ENCODE measurements at regions not wholly inside any gene's neighbourhood (a gene's known extent, or its start where the extent isn't known, plus 50 kb on each side); places are given as distances from the start of the nearest gene placed in this dataset.
"Not testable (repeated sequence)": the region's sequence is repeated elsewhere in the genome, so short reads cannot be mapped to it uniquely, and the experiment has no call there.

- DNase-seq (ENCODE audit: low spot score) = no peak
- intact Hi-C loops (cut with DNase I) = no loop called here
Measured at GRCh38 chr2:220562375-220563140, 935.1 kb downstream of the SLC4A3 start.

- DNase-seq (ENCODE audit: low spot score) = no peak
- intact Hi-C loops (cut with DNase I) = no loop called here
Measured at GRCh38 chr2:220568296-220568695, 940.9 kb downstream of the SLC4A3 start.

GRCh38 chr2:220569112-220569897 is 941.9 kb downstream of the SLC4A3 start:
- DNase-seq (ENCODE audit: low spot score) = no peak
- intact Hi-C loops (cut with DNase I) = no loop called here

- intact Hi-C loops (cut with DNase I) = no loop called here
- DNase-seq (ENCODE audit: low spot score) = no peak
Measured at GRCh38 chr2:220572385-220572784, 945.0 kb downstream of the SLC4A3 start.

- intact Hi-C loops (cut with DNase I) = no loop called here
- DNase-seq (ENCODE audit: low spot score) = no peak
Measured at GRCh38 chr2:220574038-220574437, 946.6 kb downstream of the SLC4A3 start.

GRCh38 chr2:220575963-220576362 is 948.5 kb downstream of the SLC4A3 start:
- no peak for DNase-seq (ENCODE audit: low spot score)

GRCh38 chr2:220579452-220579851 is 952.0 kb downstream of the SLC4A3 start:
- no peak for DNase-seq (ENCODE audit: low spot score)
- intact Hi-C loops (cut with DNase I) = no loop called here

More at GRCh38 chr2:220575963-220576362, 948.5 kb downstream of the SLC4A3 start:
- intact Hi-C loops (cut with DNase I) = no loop called here

GRCh38 chr2:220580113-220580512 is 952.7 kb downstream of the SLC4A3 start:
- intact Hi-C loops (cut with DNase I) = no loop called here
- no peak for DNase-seq (ENCODE audit: low spot score)

GRCh38 chr2:220583725-220584124 is 956.3 kb downstream of the SLC4A3 start:
- no peak for DNase-seq (ENCODE audit: low spot score)
- intact Hi-C loops (cut with DNase I) = no loop called here

GRCh38 chr2:220585241-220585640 is 957.8 kb downstream of the SLC4A3 start:
- no peak for DNase-seq (ENCODE audit: low spot score)
- intact Hi-C loops (cut with DNase I) = no loop called here

- intact Hi-C loops (cut with DNase I) = no loop called here
- no peak for DNase-seq (ENCODE audit: low spot score)
Measured at GRCh38 chr2:220586980-220587530, 959.6 kb downstream of the SLC4A3 start.

- intact Hi-C loops (cut with DNase I) = no loop called here
Measured at GRCh38 chr2:220588148-220588547, 960.7 kb downstream of the SLC4A3 start.

GRCh38 chr2:220590476-220590875 is 963.0 kb downstream of the SLC4A3 start:
- intact Hi-C loops (cut with DNase I) = no loop called here
- no peak for DNase-seq (ENCODE audit: low spot score)

More at GRCh38 chr2:220588148-220588547, 960.7 kb downstream of the SLC4A3 start:
- no peak for DNase-seq (ENCODE audit: low spot score)

GRCh38 chr2:220593526-220593925 is 966.1 kb downstream of the SLC4A3 start:
- intact Hi-C loops (cut with DNase I) = no loop called here
- no peak for DNase-seq (ENCODE audit: low spot score)

GRCh38 chr2:220601674-220602073 is 970.4 kb downstream of the EPHA4 start:
- DNase-seq (ENCODE audit: low spot score) = no peak
- intact Hi-C loops (cut with DNase I) = no loop called here

- intact Hi-C loops (cut with DNase I); DNase-seq (ENCODE audit: low spot score): not testable (repeated sequence)
Measured at GRCh38 chr2:220613004-220613403, 959.1 kb downstream of the EPHA4 start.

- no peak for DNase-seq (ENCODE audit: low spot score)
- intact Hi-C loops (cut with DNase I) = no loop called here
Measured at GRCh38 chr2:220614064-220614463, 958.0 kb downstream of the EPHA4 start.

- no peak for DNase-seq (ENCODE audit: low spot score)
- intact Hi-C loops (cut with DNase I) = no loop called here
Measured at GRCh38 chr2:220619525-220620220, 952.4 kb downstream of the EPHA4 start.

GRCh38 chr2:220626603-220627002 is 945.5 kb downstream of the EPHA4 start:
- DNase-seq (ENCODE audit: low spot score) = no peak
- intact Hi-C loops (cut with DNase I) = no loop called here

- no peak for DNase-seq (ENCODE audit: low spot score)
- intact Hi-C loops (cut with DNase I) = no loop called here
Measured at GRCh38 chr2:220628252-220628651, 943.9 kb downstream of the EPHA4 start.

All from cardiac septum (tissue), 1 donor.